A673 (cell line): ENCODE measurements at regions not wholly inside any gene's neighbourhood (a gene's known extent, or its start where the extent isn't known, plus 50 kb on each side); places are given as distances from the start of the nearest gene placed in this dataset.

Experiments used
- CTCF ChIP-seq: fragments of 300-800, 200-600 bp; sonication (generic); conservative IDR thresholded peaks from 2 replicates; pipeline ENCODE4 v1.5.1; 2017; ENCODE audit warnings: low read depth, mild to moderate bottlenecking, antibody characterized with exemption, low read length, moderate library complexity, mixed read lengths
- EZH2 ChIP-seq: fragments of 200-600 bp; sonication (generic); IDR thresholded peaks from 2 replicates; pipeline ENCODE4 v1.6.1; 2017; ENCODE audit warnings: borderline replicate concordance, low read depth, mild to moderate bottlenecking, mixed read lengths, antibody characterized with exemption, low read length; ENCODE audit not compliant: poor library complexity, severe bottlenecking

GRCh38 chr16:85235991-85236817 lies 123.9 kb upstream of the CIBAR2 start:
- TF ChIP-seq CTCF = no peak
- no peak for TF ChIP-seq EZH2
